Femur (tissue), 1 donor: ENCODE measurements at regions not wholly inside any gene's neighbourhood (a gene's known extent, or its start where the extent isn't known, plus 50 kb on each side); places are given as distances from the start of the nearest gene placed in this dataset.

Source experiments
- DNase-seq: peaks from one replicate; pipeline ENCODE4 v3.0.0-alpha.2; 2017

GRCh38 chr7:106339513-106340246, 54.9 kb upstream of the NAMPT start:
- DNase-seq, result no peak

GRCh38 chr7:106337754-106338153, 53.0 kb upstream of the NAMPT start:
- no peak for DNase-seq

- DNase-seq, result no peak
Observed at GRCh38 chr7:106335814-106336213, 51.0 kb upstream of the NAMPT start.
